Psoas muscle (tissue), 7 donors: ENCODE measurements at regions not wholly inside any gene's neighbourhood (a gene's known extent, or its start where the extent isn't known, plus 50 kb on each side); places are given as distances from the start of the nearest gene placed in this dataset.

Source experiments
- ATAC-seq, 4 donors: fragments of 200-7000 bp; cut with Tn5 transposase; one replicate each; pipeline ENCODE4 v1.9.1; 2020; ENCODE audit warnings: moderate library complexity in 3 of 4, mild to moderate bottlenecking in 2 of 4
- DNase-seq, 2 donors: peaks; one replicate each; pipeline ENCODE4 v3.0.0-alpha.2; 2020
- H3K27ac ChIP-seq: fragments of 200-600 bp; one replicate; pipeline ENCODE4 v1.8.0; 2022
- H3K27me3 ChIP-seq, 3 donors: fragments of 200-600 bp in 1 of 3; one replicate each; pipeline versions ENCODE4 v1.6.1 to v1.8.0; 2013 to 2022; ENCODE audit warnings: low read length in 2 of 3, mild to moderate bottlenecking in 2 of 3, moderate library complexity in 1 of 3; ENCODE audit not compliant: insufficient read depth in 3 of 3
- H3K36me3 ChIP-seq, 2 donors: fragments of 200-600 bp in 1 of 2; one replicate each; pipeline versions ENCODE4 v1.6.1 to v1.8.0; 2013 to 2022; ENCODE audit warnings: low read depth in 1 of 2, mild to moderate bottlenecking in 1 of 2, moderate library complexity in 1 of 2; ENCODE audit not compliant: insufficient read depth in 1 of 2
- H3K4me1 ChIP-seq: fragments of 200-600 bp; one replicate; pipeline ENCODE4 v1.8.0; 2022
- H3K4me3 ChIP-seq: fragments of 200-600 bp; one replicate; pipeline ENCODE4 v1.8.0; 2022; ENCODE audit warnings: mild to moderate bottlenecking
- H3K9me3 ChIP-seq: fragments of 200-600 bp; one replicate; pipeline ENCODE4 v1.8.0; 2022
- WGBS, 3 donors: extraction: QIAGEN DNeasy Blood & Tissue Kit; methylation state at CpG; one replicate each; pipeline versions ENCODE4 v1.1.6 to v1.1.7; 2013; 5-methylcytosine and 5-hydroxymethylcytosine counted together
- intact Hi-C, 2 donors: fragments of 100-400 bp; cut with DNase I; formaldehyde crosslinking; loops; one replicate each; pipeline versions ENCODE4 v1.11.0 to v1.14.2; 2022
- TF ChIP-seq, protein P1 (sequence below): fragments of 200-600 bp; IDR thresholded peaks from one replicate; pipeline ENCODE4 v1.8.0; 2022; ENCODE audit warnings: antibody characterized with exemption
- donor health status: healthy with polysubstance abuse.
- donor health status: DM: no; HTN: no; CAD: no; lungs with moderate emphysema.
- donor health status: Bipolar disorder and iron deficiency.
- donor health status: healthy.
- donor health status: DM: yes; HTN: yes; CAD: no.
- donor health status: DM: no; HTN: no; CAD: no.
- donor health status: DM: yes; HTN: yes; CAD: no.

DNA sequence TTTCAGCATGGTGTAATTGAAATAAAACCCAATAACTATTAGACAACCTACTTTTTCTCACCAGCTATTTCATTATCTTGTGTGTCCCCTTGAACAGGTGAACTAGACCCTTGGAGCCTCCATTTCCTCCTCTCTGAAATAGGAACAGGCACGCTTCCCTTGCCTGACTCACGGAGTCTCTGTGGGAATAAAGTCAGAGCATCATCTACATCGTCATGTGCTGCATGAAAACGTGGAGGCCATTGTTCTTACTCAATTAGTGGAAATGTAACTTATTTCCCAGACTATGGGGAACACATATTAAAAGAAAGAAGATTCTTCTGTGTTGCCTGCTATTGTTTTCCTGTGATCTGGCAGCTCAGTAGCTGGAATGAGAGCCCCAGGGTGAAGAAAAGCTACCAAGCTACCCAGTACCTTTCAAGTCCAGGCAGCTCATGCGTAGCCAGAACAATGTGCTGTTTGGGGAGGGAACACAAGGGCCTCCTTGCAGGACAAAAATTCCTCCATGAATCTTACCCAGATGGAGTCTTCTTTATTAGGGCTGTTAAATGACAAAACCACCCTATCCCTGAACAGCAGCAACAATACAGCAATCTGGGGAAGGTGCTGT is 59.8 kb downstream of the SOX11 start:
- Histone ChIP-seq H3K27ac (no peak overlapping the region), H3K4me1 (no peaks in the 10 kb centered on the region), H3K27me3 (no peaks in the 10 kb centered on the region), H3K36me3 (no peaks in the 10 kb centered on the region), H3K9me3 (no peaks in the 10 kb centered on the region), H3K4me3 (no peak overlapping the region)
- DNase-seq (no peak), ATAC-seq (no peak)
- TF ChIP-seq, protein P1, sequence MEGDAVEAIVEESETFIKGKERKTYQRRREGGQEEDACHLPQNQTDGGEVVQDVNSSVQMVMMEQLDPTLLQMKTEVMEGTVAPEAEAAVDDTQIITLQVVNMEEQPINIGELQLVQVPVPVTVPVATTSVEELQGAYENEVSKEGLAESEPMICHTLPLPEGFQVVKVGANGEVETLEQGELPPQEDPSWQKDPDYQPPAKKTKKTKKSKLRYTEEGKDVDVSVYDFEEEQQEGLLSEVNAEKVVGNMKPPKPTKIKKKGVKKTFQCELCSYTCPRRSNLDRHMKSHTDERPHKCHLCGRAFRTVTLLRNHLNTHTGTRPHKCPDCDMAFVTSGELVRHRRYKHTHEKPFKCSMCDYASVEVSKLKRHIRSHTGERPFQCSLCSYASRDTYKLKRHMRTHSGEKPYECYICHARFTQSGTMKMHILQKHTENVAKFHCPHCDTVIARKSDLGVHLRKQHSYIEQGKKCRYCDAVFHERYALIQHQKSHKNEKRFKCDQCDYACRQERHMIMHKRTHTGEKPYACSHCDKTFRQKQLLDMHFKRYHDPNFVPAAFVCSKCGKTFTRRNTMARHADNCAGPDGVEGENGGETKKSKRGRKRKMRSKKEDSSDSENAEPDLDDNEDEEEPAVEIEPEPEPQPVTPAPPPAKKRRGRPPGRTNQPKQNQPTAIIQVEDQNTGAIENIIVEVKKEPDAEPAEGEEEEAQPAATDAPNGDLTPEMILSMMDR, result no peak
- 63 to 76% (median 71%) methylated on average over 5 of the region's 5 CpGs for WGBS, 3 donors
- intact Hi-C loops, result no loop called here

DNA sequence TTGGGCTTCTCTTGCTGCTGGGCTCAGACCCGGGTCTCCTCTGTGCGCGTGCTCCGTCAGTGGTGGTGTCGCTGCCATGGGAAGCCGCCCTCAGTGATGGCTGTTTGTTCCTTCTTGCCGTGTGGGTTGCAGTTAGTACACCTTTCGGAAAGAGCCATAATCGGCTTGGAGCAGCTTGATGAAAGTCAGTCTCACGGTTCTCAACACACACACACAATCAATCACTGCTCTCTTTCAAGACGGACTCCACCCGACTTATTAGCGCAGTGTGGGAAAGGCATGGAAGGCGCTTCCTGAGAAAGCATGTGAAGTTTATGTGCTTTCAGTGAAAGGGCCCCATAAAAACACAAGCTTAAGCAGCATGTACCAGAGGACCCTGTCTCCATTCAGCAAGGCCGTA is 64.1 kb downstream of the SOX11 start:
- DNase-seq, result no peak
- TF ChIP-seq, protein P1, result no peak
- intact Hi-C loops, result no loop called here
- Histone ChIP-seq H3K36me3 (no peaks in the 10 kb centered on the region), H3K9me3 (no peaks in the 10 kb centered on the region), H3K27me3 (no peaks in the 10 kb centered on the region), H3K27ac (no peak overlapping the region), H3K4me3 (no peak overlapping the region), H3K4me1 (no peaks in the 10 kb centered on the region)
- ATAC-seq, result no peak
- WGBS, 3 donors, result 74 to 76% (median 75%) methylated on average over 15 of the region's 15 CpGs

DNA sequence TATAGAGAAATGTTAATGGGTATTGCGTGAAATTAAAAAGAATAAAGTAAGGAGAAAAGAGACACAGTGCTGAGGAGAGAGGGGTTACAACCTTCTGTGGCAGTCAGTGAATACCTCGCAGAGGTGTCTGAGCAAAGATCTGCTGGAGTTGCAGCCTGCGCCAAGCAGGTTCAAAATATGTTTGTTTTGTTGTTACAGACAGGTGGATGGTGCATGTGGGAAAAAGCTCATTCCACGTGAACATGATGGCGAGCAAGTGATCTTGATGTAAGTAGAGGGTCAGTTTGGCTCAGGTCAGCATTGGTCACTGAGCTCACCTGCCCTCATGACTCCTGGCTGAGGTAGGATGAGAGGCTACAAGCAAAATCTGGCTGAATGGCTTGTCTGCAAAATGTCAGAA is 66.2 kb downstream of the SOX11 start:
- intact Hi-C loops, result no loop called here
- H3K27me3 ChIP-seq, result no peaks in the 10 kb centered on the region
- no peaks in the 10 kb centered on the region for H3K36me3 ChIP-seq
- no peaks in the 10 kb centered on the region for H3K9me3 ChIP-seq
- H3K27ac ChIP-seq, result no peak overlapping the region
- no peak for DNase-seq
- no peak overlapping the region for H3K4me3 ChIP-seq
- TF ChIP-seq, protein P1, result no peak
- ATAC-seq, result no peak
- H3K4me1 ChIP-seq, result no peaks in the 10 kb centered on the region
- 84 to 92% (median 92%) methylated on average over 5 of the region's 5 CpGs for WGBS, 3 donors

DNA sequence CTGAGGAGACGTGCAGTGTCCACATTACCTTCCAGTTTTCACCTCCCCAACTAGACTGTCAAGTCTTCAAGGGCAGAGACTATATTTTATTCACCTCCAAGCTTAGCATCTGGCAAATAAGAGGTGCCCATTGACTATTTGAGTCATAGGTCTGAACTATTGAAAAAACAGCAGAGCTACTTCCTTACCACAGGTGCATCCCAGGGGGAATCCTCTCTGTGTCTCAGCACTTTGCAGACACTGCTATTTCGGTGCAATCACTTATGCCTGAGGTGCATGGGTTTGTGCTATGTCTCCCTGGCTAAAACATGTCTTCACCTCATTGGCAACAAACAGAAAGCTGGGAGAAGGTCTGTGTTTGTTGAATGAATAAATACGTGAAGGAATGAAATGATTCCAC is 67.8 kb downstream of the SOX11 start:
- Histone ChIP-seq H3K36me3 (no peaks in the 10 kb centered on the region), H3K27me3 (no peaks in the 10 kb centered on the region), H3K4me3 (no peak overlapping the region), H3K27ac (no peak overlapping the region), H3K4me1 (no peaks in the 10 kb centered on the region), H3K9me3 (no peaks in the 10 kb centered on the region)
- 77 to 81% (median 80%) methylated on average over 3 of the region's 3 CpGs for WGBS, 3 donors
- TF ChIP-seq, protein P1, result no peak
- no peak for DNase-seq
- intact Hi-C loops, result no loop called here
- ATAC-seq, result no peak

DNA sequence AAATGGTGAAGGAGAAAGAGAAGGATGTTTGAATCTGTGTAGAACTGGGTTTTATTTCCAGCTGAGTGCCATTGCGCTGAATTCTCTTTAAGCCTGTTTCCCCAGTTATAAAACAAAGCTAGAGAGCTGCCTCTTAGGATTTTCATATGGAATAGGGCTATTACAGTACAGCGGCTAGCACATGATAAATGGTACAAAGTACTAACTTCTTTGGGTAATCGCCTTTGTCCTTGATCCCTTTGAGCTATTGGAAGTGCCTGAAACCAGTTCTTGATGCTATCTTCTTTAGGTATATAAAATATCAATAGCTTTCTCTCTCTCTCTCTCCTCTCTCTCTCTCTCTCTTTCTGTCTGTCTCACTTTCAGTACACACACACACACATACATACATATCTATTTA is 71.3 kb downstream of the SOX11 start:
- WGBS, 3 donors, result 85 to 94% (median 91%) methylated on average over 3 of the region's 3 CpGs
- Histone ChIP-seq H3K9me3 (no peaks in the 10 kb centered on the region), H3K36me3 (no peaks in the 10 kb centered on the region), H3K27ac (no peak overlapping the region), H3K4me1 (no peaks in the 10 kb centered on the region), H3K27me3 (no peaks in the 10 kb centered on the region), H3K4me3 (no peak overlapping the region)
- no peak for ATAC-seq
- TF ChIP-seq, protein P1, result no peak
- intact Hi-C loops, result no loop called here
- no peak for DNase-seq
